Astrocyte (in vitro differentiated cells and primary cell): ENCODE measurements at regions not wholly inside any gene's neighbourhood (a gene's known extent, or its start where the extent isn't known, plus 50 kb on each side); places are given as distances from the start of the nearest gene placed in this dataset.

Experiments used
- DNase-seq: peaks from one replicate; pipeline ENCODE4 v3.0.0-alpha.2; 2010; ENCODE audit warnings: low read depth
- FAIRE-seq: peaks from 2 replicates; lab custom pipeline; 2011; peaks lifted over from hg19 to GRCh38; lab: Jason Lieb, UNC
- H2AFZ ChIP-seq: 2 replicates; pipeline ENCODE4 v1.6.0; 2012; ENCODE audit warnings: low read depth, low read length, inconsistent platforms
- H3K27ac ChIP-seq: 2 replicates; pipeline ENCODE4 v1.5.1; 2011; ENCODE audit warnings: low read depth, low read length, inconsistent platforms
- H3K27me3 ChIP-seq: 2 replicates; pipeline ENCODE4 v1.6.0; 2011; ENCODE audit warnings: low read length, inconsistent platforms; ENCODE audit not compliant: insufficient read depth
- H3K36me3 ChIP-seq: 2 replicates; pipeline ENCODE4 v1.5.1; 2011; ENCODE audit warnings: low read length, inconsistent platforms; ENCODE audit not compliant: insufficient read depth
- H3K4me1 ChIP-seq: 2 replicates; pipeline ENCODE4 v1.5.1; 2011; ENCODE audit warnings: low read length, inconsistent platforms; ENCODE audit not compliant: insufficient read depth
- H3K4me2 ChIP-seq: 2 replicates; pipeline ENCODE4 v1.6.0; 2012; ENCODE audit warnings: low read length, inconsistent platforms
- H3K4me3 ChIP-seq: 2 replicates; pipeline ENCODE4 v1.5.1; 2011; ENCODE audit warnings: low read depth, mild to moderate bottlenecking, low read length, inconsistent platforms; ENCODE audit not compliant: insufficient read depth
- H3K79me2 ChIP-seq: 2 replicates; pipeline ENCODE4 v1.6.0; 2012; ENCODE audit warnings: mild to moderate bottlenecking, low read length, inconsistent platforms; ENCODE audit not compliant: insufficient read depth
- H3K9ac ChIP-seq: 2 replicates; pipeline ENCODE4 v1.6.0; 2012; ENCODE audit warnings: mild to moderate bottlenecking, low read length, inconsistent platforms
- H3K9me3 ChIP-seq: 2 replicates; pipeline ENCODE4 v1.5.1; 2012; ENCODE audit warnings: low read depth, mild to moderate bottlenecking, low read length, inconsistent platforms; ENCODE audit not compliant: insufficient read depth
- H4K20me1 ChIP-seq: 2 replicates; pipeline ENCODE4 v1.6.0; 2012; ENCODE audit warnings: low read length, inconsistent platforms; ENCODE audit not compliant: insufficient read depth
- H3K27ac Mint-ChIP-seq: one replicate; pipeline ENCODE4 v1.8.0; 2021; ENCODE audit warnings: mild to moderate bottlenecking, mixed read lengths; ENCODE audit not compliant: unreplicated experiment
- H3K27me3 Mint-ChIP-seq: one replicate; pipeline ENCODE4 v1.8.0; 2021; ENCODE audit warnings: low read depth, mixed read lengths; ENCODE audit not compliant: unreplicated experiment
- H3K36me3 Mint-ChIP-seq: one replicate; pipeline ENCODE4 v1.8.0; 2021; ENCODE audit warnings: low read depth, mixed read lengths; ENCODE audit not compliant: unreplicated experiment
- H3K4me1 Mint-ChIP-seq: one replicate; pipeline ENCODE4 v1.8.0; 2021; ENCODE audit warnings: low read depth, mixed read lengths; ENCODE audit not compliant: unreplicated experiment
- H3K4me3 Mint-ChIP-seq: one replicate; pipeline ENCODE4 v1.8.0; 2021; ENCODE audit warnings: mild to moderate bottlenecking, moderate library complexity, mixed read lengths; ENCODE audit not compliant: unreplicated experiment
- H3K9me3 Mint-ChIP-seq: one replicate; pipeline ENCODE4 v1.8.0; 2021; ENCODE audit warnings: mild to moderate bottlenecking, mixed read lengths; ENCODE audit not compliant: unreplicated experiment
- EZH2 ChIP-seq: IDR thresholded peaks from 2 replicates; pipeline ENCODE4 v1.6.1; 2012; ENCODE audit warnings: mild to moderate bottlenecking, low read length, inconsistent platforms; ENCODE audit not compliant: insufficient read depth
- TF ChIP-seq, protein P1 (sequence below): IDR thresholded peaks from 2 replicates; pipeline ENCODE4 v1.5.1; 2011; ENCODE audit warnings: low read depth, mild to moderate bottlenecking, inconsistent platforms, low read length, moderate library complexity; ENCODE audit not compliant: insufficient read depth

DNA sequence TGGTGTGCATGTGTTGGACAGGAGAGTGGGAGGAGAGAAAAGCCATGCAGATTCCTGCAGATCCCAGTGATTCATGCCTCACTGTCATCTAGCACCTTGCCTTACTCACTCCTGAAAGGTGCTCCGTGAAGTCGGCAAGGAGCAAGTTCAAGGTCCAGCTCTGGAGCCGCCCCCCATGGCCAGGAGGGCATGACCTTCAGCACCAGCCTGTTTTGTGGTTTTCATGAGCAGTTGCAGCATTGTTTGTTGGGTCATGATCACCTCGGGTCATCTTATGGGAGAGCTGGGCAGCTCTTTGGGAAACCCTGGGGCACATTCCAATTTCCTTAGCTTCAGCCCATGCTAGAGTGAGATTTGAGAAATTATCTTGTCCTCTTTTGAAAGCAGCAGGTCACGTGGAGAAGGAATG lies 137.5 kb upstream of the IRX3 start:
- Mint-ChIP-seq H3K36me3 (no peaks in the 10 kb centered on the region), H3K4me1 (peaks cover 5% of the 10 kb centered on the region), H3K9me3 (peaks cover 6% of the 10 kb centered on the region), H3K27ac (no peak overlapping the region), H3K27me3 (peaks cover 28% of the 10 kb centered on the region), H3K4me3 (no peak overlapping the region)
- DNase-seq (no peak), FAIRE-seq (no peak)
- no peak overlapping the region for H2AFZ ChIP-seq
- no peak overlapping the region for H3K4me2 ChIP-seq
- H3K4me1 ChIP-seq = peaks cover 7% of the 10 kb centered on the region
- no peak overlapping the region for H3K9ac ChIP-seq
- no peaks in the 10 kb centered on the region for H4K20me1 ChIP-seq
- no peaks in the 10 kb centered on the region for H3K9me3 ChIP-seq
- no peak overlapping the region for H3K4me3 ChIP-seq
- H3K79me2 ChIP-seq = no peaks in the 10 kb centered on the region
- H3K27ac ChIP-seq = no peak overlapping the region
- H3K27me3 ChIP-seq = no peaks in the 10 kb centered on the region
- no peaks in the 10 kb centered on the region for H3K36me3 ChIP-seq
- TF ChIP-seq EZH2 = no peak
- TF ChIP-seq, protein P1, sequence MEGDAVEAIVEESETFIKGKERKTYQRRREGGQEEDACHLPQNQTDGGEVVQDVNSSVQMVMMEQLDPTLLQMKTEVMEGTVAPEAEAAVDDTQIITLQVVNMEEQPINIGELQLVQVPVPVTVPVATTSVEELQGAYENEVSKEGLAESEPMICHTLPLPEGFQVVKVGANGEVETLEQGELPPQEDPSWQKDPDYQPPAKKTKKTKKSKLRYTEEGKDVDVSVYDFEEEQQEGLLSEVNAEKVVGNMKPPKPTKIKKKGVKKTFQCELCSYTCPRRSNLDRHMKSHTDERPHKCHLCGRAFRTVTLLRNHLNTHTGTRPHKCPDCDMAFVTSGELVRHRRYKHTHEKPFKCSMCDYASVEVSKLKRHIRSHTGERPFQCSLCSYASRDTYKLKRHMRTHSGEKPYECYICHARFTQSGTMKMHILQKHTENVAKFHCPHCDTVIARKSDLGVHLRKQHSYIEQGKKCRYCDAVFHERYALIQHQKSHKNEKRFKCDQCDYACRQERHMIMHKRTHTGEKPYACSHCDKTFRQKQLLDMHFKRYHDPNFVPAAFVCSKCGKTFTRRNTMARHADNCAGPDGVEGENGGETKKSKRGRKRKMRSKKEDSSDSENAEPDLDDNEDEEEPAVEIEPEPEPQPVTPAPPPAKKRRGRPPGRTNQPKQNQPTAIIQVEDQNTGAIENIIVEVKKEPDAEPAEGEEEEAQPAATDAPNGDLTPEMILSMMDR = no peak

DNA sequence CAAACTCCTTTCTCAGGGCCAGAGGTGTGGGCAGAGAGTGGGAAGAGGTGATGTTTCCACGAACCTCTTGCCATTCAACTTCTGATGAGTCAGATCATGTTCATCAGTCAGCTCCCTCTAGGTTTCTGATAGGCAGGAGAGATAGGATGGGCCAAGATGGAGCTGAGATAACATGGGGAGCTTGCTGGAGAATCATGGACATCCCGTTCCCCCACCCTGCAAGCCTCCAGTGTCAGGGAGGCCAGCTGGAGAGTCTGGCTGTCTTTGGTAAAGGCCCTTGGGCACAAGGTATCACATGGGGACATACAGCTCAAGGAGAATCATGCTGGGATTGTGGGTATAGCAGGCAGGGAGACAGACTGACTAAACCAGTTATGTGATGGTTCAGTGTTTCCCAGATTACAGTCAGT lies 136.0 kb upstream of the IRX3 start:
- no peak for FAIRE-seq
- H3K4me2 ChIP-seq = no peak overlapping the region
- no peaks in the 10 kb centered on the region for H3K9me3 ChIP-seq
- H3K9ac ChIP-seq = no peak overlapping the region
- H4K20me1 ChIP-seq = no peaks in the 10 kb centered on the region
- H3K27me3 ChIP-seq = no peaks in the 10 kb centered on the region
- H3K4me3 ChIP-seq = no peak overlapping the region
- peak; percentile 12 for DNase-seq
- no peak overlapping the region for H3K27ac ChIP-seq
- H3K4me1 Mint-ChIP-seq = peaks cover 5% of the 10 kb centered on the region
- no peaks in the 10 kb centered on the region for H3K36me3 Mint-ChIP-seq
- no peaks in the 10 kb centered on the region for H3K36me3 ChIP-seq
- H3K27ac Mint-ChIP-seq = no peak overlapping the region
- peaks cover 2% of the 10 kb centered on the region for H3K9me3 Mint-ChIP-seq
- no peak overlapping the region for H3K4me3 Mint-ChIP-seq
- peaks cover 21% of the 10 kb centered on the region for H3K27me3 Mint-ChIP-seq
- H2AFZ ChIP-seq = no peak overlapping the region
- TF ChIP-seq, protein P1 = no peak
- TF ChIP-seq EZH2 = no peak
- peaks cover 7% of the 10 kb centered on the region for H3K4me1 ChIP-seq
- H3K79me2 ChIP-seq = no peaks in the 10 kb centered on the region

DNA sequence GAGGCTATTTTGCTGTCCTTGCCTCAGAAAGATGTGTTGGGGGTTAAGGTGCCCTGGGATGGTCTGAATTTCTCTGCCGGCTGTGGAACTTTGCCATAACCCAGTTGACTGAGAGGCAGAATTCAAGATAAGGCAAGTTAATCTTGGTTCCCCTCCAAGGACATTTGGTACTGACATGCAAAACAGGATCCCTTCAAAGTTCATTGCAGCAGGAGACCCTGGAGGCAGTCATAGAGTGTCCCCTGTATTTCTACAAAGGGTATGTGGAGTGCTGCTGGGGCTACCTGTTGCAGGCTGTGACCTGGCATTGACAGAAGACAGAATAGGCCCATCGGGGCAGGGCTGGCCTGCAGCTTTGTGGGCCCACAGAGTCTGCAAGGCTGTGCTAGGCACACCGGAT lies 135.6 kb upstream of the IRX3 start:
- H3K36me3 Mint-ChIP-seq = no peaks in the 10 kb centered on the region
- no peak overlapping the region for H3K9ac ChIP-seq
- no peak overlapping the region for H3K27ac ChIP-seq
- H3K4me1 ChIP-seq = peaks cover 7% of the 10 kb centered on the region
- H3K79me2 ChIP-seq = no peaks in the 10 kb centered on the region
- no peak for DNase-seq
- H3K4me2 ChIP-seq = no peak overlapping the region
- peaks cover 5% of the 10 kb centered on the region for H3K4me1 Mint-ChIP-seq
- no peaks in the 10 kb centered on the region for H4K20me1 ChIP-seq
- peaks cover 19% of the 10 kb centered on the region for H3K27me3 Mint-ChIP-seq
- TF ChIP-seq, protein P1 = no peak
- no peak for TF ChIP-seq EZH2
- H3K27me3 ChIP-seq = no peaks in the 10 kb centered on the region
- no peaks in the 10 kb centered on the region for H3K36me3 ChIP-seq
- H3K4me3 Mint-ChIP-seq = no peak overlapping the region
- H3K9me3 Mint-ChIP-seq = peaks cover 2% of the 10 kb centered on the region
- no peak overlapping the region for H2AFZ ChIP-seq
- FAIRE-seq = no peak
- H3K4me3 ChIP-seq = no peak overlapping the region
- H3K9me3 ChIP-seq = no peaks in the 10 kb centered on the region
- no peak overlapping the region for H3K27ac Mint-ChIP-seq
